ENCODE measurements at regions not wholly inside any gene's neighbourhood (a gene's known extent, or its start where the extent isn't known, plus 50 kb on each side); places are given as distances from the start of the nearest gene placed in this dataset.

GRCh38 chr11:27783701-27784355, 83.6 kb upstream of the BDNF start:
- no peak for DNase-seq (ENCODE audit: low read depth in 3 of 3, low spot score in 2 of 3)

DNA sequence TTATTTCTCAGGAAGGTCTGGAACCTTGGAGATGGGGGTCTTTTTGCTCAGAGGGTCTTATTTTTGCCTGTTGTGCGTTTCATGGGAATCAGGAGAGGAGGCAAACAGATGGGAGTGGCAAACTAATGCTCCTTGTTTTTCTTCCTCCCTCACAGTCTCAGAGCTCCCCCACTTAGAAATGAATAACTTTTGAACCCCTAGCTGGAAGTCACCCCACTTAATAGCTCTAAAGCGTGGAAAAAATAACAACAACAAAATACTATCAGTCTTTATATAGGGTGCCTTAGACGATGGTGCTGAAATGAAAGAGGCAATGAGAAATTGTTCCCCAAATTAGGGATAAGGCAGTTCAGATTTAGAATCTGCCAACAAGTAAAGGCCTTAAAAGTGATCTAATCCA, 76.8 kb upstream of the BDNF start:
- no peak for DNase-seq (ENCODE audit: low read depth in 3 of 3, low spot score in 2 of 3)

GRCh38 chr11:27773884-27774283, 73.6 kb upstream of the BDNF start:
- DNase-seq (ENCODE audit: low read depth in 3 of 3, low spot score in 2 of 3) = no peak

DNA sequence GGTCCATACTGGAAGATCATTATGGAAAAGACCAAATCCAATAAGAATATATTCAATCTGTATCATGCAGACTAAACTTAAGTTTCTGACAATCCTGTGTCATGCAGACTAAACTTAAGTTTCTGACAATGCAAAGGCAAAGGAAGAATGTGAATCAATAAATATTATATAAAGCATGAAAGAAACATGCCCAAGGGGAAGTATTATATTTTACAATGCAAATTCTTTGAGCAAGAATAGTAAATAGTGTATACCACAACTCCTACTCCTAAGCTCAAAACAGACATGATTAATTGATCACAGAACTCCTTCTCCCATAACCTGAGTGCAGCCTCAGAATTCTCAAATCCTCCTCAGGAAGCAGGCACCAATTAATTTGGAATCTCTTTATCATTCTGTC, 71.3 kb upstream of the BDNF start:
- no peak for DNase-seq (ENCODE audit: low read depth in 3 of 3, low spot score in 2 of 3)

DNA sequence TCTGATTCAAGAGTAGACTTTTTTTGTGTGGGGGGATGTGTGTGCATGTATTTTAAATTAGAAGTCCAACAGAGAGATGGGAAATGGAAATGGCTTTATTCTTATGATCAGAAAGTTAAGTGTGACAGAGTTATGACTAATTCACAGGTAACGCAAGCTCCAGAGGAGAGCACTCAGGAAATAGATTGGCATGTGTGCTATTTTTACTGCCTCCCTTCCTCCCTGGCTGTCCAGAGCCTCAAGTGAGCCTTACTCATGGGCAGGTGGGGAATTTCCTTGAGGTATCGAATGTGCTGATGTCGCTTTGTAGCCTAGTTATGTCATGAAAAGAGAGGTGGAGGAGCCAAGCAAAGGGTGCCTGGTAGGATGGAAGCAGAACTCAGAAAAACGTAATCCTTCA, 70.3 kb upstream of the BDNF start:
- no peak for DNase-seq (ENCODE audit: low read depth in 3 of 3, low spot score in 2 of 3)

GRCh38 chr11:27763736-27764135, 63.5 kb upstream of the BDNF start:
- no peak for DNase-seq (ENCODE audit: low read depth in 3 of 3, low spot score in 2 of 3)

DNA sequence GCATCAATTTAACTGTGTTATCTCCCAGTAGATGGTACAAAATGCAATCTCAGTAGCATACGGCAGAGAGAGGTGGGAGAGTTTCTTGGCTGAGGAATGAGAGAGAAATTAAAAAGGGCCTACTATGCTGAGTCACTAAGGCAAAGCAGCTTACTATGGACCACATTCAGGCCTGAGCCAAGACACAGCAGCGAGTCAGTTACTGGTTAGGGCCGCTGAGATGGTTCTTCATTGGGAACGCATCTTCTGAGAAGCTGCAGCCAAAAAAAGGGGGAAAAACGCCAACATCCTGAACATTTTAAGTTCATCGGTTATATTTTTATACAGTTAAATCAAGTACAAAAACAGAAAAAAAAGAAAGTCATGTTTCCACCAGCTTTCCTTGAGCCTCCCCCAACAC, 61.1 kb upstream of the BDNF start:
- no peak for DNase-seq (ENCODE audit: low read depth in 3 of 3, low spot score in 2 of 3)

- no peak for DNase-seq (ENCODE audit: low read depth in 3 of 3, low spot score in 2 of 3)
Measured at GRCh38 chr11:27757953-27758352, 57.7 kb upstream of the BDNF start.

GRCh38 chr11:27754035-27755017, 54.1 kb upstream of the BDNF start:
- DNase-seq (ENCODE audit: low read depth in 3 of 3, low spot score in 2 of 3) = peak; percentile 6 to 35 (median 27)
